Stimulated activated naive CD4-positive, alpha-beta T cell treated with Interleukin-2 at 50 U/mL for 16 hours (primary cell): ENCODE measurements at regions not wholly inside any gene's neighbourhood (a gene's known extent, or its start where the extent isn't known, plus 50 kb on each side); places are given as distances from the start of the nearest gene placed in this dataset.
"Not testable (repeated sequence)": the region's sequence is repeated elsewhere in the genome, so short reads cannot be mapped to it uniquely, and the experiment has no call there.

Experiments
- DNase-seq: peaks from one replicate; lab custom pipeline; 2025; lab: John Stamatoyannopoulos, UW

DNA sequence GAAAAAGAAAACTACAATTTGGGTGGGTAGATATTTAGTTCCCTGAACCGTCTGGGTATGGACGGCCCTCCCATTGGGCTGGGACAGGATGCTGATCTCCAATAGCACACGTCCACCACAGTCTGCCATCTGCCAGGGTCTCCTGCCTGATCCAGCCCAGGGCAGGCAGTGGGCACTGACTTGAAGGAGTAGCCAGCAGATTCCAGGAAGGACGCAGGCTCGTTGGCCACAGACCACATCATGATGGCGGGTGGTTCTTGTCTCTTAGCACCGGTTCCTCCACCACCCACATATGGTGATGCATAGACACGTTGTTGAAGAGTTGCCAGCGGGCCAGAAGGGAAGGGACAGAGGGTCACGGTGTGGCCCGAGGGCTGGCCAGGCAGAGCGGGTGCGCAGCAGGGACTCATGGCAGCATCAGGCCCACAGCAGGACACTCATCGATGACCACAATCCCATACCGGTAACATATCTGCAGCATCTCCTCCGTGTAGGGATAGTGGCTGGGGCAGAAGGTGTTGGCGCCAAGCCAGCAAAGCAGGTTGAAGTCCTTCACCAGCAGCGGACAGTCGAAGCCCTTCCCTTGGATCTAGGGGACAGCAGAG, 155.8 kb upstream of the FAM174A start:
- not testable (repeated sequence) for DNase-seq

DNA sequence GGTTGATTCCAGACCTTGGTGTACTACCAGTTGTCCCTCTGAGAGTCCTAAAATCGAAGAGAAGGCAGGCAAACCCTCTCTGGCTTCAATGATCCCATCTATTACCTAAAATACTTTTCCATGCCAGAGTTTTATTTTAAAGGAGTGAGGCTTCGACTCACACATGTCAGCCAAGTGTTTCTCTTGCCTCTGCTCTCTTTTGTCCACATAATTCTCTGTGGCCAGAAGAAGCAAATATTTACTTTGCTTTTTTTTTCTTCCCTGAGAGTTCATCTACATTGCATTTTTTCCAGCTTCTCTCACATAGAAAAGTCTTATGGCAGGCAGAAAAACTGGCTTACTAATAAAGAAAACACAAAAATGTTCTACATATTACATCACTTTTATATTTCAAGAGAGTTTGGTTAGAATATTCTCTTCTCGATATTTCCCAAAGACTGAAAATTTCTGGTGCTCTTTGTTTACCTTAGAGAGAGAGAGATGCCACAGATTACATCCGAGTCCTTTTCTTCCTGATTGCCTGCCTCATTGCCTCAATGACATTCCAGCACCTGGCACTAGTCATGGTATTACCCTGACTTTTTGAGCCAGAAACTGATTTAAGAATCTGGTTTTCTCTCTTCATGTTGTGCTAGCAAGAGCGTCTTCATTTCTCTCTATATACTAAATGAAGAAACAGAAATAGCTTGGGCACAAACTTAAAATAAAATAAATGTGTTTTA, 170.3 kb upstream of the FAM174A start:
- DNase-seq = not testable (repeated sequence)

DNA sequence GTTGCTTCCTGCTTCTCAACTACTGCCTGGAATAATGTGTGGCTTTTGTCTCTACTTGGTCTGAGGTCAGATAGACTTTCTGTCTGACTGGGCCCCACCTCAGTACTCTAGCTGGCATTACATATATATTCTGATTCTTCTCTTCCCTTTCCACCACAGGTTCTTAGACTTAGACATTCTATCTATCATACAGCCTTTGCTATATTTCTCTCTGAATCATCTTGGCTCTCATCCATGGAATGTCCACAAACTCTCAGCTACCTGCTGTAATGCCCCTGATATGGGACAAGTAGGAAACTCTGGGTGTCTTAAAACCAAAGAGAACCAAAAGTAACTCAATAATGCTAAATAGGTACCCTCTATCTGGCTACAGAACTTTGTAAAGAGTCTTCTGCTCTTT, 170.8 kb upstream of the FAM174A start:
- not testable (repeated sequence) for DNase-seq

DNA sequence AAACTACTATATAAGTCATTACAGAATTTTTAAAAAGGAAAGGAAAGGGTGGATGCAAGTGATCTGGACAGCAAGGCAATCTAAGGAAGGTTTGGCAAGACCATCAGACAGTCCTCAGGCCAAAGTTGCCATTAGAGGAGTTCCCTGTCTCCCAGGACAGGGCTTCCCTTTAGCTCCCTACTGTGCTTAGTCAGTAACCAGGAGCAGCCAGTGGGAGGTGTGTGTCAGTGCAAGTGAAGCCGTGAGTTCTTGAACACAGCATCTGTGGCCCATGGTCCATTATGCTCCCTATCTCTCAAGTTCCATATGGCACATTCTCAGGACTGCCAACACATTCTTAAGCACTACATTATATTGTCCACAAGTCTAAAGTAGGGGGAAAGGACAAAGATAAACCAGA, 175.2 kb upstream of the FAM174A start:
- not testable (repeated sequence) for DNase-seq

DNA sequence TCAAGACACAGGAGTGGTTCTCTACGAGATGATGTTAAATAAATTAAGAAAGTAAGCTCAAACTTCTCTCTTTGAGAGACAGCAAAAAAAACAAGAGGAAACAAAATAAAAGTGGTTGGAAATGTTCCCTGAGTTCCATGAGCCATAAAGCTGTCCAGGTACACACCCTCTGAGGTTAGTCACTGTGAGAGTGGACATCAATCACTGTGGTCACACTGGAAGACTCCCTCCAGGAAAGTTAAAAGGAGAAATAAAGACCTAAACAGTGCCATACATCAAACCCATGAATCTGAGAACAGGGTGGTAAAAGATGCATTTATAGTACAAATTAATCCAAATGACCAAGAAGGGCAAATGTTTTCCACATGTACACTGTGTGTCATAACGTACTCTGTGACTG, 188.9 kb upstream of the FAM174A start:
- DNase-seq = not testable (repeated sequence)

DNA sequence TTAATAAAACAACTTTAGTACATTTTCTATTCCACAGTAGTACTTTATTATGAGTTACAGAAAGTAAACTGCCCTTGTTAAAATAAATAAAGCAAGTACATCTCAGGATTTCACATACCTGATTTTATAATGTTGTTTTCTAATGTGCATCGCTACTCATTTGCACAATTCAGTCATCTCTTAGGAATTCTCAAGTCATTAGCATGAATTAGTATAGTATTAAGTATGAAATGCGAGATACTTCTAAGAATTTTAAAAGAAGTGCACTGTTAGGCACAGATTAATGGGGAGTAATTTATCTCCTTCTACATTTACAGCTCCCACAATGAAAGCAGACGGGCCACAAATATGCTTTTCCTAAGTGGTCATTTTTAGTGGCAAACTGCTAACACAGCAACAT, 193.7 kb upstream of the FAM174A start:
- DNase-seq = not testable (repeated sequence)

DNA sequence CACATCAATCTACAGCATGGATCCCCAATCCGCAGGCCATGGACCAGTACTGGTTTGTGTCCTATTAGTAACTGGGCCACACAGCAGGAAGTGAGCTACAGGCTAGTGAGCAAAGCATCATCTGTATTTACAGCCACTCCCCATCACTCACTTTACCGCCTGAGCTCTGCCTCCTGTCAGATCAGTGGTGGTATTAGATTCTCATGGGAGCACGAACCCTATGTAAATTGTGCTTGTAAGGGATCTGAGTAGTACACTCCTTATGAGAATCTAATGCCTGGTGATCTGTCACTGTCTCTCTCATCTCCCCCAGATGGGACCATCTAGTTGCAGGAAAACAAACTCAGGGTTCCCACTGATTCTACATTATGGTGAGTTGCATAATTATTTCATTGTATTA, 212.7 kb upstream of the FAM174A start:
- DNase-seq = no peak

DNA sequence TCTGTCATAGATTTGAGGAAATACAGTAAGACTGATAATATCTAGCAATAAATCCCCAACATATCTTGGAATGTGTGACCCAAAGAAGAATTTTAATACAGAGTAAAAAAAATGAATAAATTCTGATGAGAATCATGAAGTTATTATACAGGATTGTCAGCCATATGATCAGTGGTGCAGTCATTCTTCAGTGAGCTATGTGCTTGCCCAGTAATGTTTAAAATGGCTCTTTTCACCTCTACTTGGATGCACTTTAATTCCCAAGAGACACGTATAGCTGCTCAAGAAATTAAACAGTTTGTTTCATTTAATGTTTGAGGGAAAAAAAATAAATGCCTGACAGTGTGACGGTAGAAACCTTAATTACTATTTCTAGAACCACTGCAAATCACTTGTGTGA, 215.3 kb upstream of the FAM174A start:
- no peak for DNase-seq

DNA sequence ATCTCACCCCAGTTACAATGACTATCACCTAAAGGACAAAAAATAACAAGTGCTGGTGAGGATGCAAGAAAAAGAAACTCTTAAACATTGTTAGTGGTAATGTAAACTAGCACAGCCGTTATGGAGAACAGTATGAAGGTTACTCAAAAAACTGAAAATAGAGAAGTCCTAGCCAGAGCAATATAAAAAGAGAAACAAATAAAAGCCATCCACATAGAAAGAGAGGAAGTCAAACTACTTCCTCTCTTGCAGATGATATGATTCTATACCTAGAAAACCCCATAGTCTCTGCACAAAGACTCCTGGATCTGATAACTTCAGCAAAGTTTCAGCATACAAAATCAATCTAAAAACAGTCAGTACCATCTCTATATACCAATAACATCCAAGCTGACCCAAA, 221.5 kb upstream of the FAM174A start:
- DNase-seq = no peak

DNA sequence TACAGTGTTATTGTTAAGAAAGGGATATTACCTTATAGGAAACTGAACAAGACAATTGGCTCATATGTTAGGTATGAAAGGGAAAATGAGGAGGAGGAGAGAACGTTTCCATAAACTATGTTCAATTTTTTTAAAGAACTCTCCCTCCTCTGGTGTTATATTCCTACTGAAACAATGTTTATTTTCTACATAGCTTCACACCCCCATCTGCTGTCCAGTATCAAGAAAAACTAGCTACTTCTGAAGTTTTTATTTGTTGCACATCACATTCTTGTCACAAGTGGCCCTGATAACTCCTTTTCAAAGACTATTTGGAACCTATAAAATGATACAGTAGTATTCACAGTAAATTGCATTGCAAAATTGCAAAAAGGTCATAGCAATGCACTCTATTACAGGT, 223.4 kb upstream of the FAM174A start:
- no peak for DNase-seq

DNA sequence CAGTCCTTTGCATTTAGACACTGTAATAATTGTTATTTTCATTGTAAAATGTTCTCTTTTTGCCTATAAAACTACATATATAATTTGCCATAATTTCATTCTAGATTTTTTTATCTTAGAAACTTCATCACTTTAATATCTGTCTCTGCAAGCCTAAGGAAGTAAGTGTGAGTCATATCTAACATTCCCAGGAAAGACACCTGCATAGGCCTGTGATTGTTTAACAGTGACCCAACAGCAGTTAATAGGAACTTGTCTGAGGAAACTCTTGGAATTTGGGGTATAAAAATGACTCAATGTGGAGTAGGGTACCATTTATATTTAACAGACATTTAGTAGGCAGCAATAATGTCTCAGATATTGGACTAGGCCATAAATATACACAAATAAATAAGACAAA, 229.2 kb upstream of the FAM174A start:
- no peak for DNase-seq

DNA sequence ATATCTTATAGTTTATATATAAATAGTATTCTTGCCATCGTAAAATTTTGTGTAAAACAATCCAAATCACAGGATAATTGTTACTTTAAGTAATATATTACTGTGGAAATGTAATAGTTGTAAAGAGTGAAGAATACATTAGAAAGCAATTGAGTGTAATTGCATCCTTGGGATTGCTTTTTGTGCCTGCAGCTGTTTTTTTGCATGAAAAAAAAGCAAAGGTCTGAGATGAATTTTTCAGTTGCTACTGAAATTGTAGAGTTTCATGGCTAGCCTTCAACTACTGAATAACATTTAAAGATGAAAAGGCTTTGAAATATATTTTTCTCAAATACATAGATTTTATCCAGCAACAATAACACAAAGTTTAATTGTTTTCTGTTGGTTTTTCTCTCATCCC, 232.0 kb upstream of the FAM174A start:
- DNase-seq = no peak

DNA sequence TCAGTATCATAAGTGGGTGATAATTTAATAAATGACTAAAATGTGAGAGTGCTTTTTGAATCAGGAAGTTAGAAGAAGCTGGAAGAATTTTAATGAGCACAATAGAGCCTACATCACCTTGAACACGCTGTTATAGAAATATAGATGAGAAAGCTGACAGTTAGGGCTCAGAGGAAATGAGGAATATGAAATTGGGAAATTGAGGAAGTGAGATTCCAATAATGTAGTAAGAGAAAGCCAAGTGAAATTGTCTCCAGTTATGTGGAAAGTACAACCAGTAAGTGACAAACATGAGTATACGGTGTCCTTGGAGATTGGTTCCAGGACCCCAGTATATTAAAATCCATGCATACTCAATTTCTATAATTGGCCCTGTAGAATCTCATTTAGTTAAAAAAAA, 235.9 kb upstream of the FAM174A start:
- DNase-seq = no peak

DNA sequence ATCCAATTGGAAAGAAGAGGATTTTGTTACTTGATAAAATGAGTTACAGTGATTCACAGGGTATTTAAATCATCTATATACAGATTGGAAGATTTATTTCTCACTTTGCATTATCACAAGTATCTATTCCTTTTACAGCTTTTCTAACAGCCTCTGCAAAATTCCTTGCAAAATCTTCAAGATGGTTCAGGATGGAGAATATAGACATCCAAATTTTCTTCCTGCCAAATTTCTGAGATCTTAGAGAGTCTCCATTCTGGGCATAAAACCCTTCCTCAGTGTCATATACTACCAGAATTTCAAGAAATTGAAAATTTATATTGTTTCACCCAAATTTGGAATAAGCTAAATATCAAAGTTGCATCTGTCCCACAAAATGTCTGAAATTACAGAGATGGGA, 259.1 kb upstream of the FAM174A start:
- DNase-seq = no peak

DNA sequence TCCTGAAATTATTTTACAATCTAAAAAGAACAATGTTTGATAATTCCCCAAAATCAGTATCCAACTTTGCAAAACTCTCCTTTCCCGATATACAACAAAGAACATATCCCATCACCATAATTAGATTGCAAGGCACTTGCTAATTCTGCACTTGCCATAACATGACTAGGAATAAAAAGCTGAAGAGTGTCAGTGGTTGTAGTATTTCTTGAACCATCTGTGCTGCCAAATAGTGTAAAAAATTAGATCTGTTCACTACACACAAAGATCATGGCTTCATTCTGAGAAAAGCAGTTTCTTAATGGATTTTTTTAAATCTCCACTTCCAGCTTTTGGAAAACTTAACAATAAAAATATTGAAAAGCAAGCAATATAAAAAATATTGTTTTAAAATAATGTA, 259.5 kb upstream of the FAM174A start:
- DNase-seq = no peak

DNA sequence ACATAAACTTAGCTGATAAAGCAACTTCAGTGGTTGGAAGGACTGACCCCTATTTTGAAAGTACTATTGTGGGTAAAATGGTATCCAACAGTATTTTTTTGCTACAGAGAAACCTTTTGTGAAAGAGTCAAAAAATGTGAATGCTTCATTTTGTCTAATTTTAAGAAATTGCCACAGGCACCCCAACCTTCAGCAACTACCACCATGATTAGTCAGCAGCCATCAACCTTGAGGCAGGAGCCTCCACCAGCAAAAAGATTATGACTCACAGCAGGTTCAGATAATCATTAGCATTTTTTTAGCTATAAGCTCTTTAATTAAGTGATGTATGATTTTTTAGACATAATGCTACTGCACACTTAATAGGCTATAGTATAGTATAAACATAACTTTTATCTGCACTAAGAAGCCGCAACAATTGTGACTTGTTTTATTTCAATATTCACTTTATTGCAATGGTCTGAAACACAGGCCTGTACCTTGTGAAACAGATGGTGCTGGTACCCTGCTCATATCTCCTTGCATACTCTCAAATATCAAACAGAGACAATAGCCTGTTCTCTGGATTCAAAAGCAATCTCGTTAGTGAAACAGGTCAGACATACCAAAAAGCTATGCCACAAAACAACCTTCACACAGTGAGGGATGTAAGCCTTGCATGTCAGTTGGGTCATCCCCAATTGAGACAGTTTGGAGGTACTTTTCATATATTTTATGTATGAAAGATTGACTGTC, 261.2 kb upstream of the FAM174A start:
- no peak for DNase-seq

DNA sequence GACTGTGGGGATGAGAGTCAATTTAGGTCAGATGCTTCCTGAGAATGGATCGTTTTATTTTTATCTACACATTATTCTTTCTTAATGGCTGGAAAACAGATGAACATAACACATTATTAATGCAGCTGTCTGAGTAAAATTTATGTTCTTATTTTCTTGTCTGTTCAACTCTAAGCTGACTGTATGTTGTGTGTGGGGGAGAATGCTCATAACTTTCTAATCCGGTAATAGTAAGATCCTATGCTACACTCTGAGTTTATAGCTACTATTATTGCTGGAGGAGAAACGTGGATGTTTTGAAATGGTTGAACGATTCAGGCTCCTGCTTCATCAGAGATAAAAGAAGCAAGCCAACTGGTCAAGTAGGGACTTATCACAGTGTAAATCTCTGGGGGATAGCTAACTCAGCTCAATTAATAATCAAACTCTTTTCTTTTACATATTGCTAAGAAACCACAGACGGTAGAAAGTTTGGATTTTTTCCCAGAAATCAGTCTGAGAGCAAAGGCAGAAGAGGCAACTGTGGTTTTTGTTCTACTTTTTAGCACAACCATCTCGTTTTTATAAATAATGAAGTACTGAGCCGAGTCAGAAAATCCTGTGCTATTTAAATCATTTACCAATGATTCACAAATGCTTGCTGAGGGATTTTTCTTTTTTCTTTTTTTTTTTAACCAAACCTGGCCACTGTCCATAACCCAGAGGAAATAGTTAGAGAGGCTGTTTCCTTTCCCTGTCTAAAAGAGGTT, 265.0 kb upstream of the FAM174A start:
- no peak for DNase-seq

DNA sequence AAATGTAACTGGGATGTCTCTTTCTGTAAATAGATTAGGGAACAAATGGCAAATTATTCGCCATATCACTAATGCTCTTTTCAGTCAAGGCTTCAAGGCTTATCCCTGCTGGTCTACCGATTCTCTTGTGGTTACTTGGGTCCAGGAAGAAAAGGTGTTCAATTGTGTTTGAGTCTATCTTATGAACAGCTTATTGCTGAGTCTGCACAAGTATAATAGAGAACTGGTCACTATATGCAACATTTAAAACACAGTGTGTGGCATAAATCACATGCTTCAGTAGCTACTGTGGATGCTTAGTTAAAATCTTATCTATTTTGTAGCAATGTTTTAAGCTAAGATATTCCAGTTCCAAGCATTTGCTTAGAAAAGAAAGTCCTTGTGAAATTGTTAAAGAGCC, 274.2 kb upstream of the FAM174A start:
- no peak for DNase-seq

DNA sequence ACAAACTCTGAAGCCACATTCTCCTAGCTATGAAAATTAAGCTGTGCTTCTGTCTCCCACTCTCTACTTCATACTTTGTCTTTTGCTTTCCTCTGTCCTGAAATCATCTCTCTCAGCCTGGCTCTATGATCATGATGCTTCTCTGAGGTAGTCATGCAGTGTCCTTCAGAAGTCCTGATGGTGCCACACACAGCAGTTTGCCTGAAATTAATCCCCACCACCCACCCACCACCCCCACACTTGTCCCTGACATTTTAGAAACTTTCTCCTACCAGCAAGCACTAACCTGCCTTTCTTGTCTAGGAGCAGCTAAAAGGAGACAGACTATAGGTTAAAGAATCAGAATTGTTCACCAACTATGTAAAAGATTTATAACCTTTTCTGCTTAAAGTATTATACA, 282.2 kb upstream of the FAM174A start:
- DNase-seq = no peak

DNA sequence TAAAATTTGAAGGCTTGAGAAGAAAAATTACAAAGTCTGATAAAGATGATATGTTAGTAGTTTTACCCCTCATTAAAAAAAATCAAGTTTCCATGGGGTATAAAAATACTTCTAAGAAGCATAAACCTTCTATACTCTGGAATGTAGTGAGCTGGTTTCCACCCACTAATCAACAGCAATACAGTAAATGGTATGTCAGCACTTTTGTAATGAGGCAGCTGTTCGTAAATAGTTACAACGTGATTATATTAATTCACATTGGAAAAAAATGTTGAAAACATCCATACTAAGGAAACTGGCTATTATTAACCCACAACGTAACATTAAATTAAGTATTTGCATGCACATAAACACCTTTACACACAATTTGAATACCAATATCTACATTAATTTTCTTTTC, 283.1 kb upstream of the FAM174A start:
- no peak for DNase-seq

DNA sequence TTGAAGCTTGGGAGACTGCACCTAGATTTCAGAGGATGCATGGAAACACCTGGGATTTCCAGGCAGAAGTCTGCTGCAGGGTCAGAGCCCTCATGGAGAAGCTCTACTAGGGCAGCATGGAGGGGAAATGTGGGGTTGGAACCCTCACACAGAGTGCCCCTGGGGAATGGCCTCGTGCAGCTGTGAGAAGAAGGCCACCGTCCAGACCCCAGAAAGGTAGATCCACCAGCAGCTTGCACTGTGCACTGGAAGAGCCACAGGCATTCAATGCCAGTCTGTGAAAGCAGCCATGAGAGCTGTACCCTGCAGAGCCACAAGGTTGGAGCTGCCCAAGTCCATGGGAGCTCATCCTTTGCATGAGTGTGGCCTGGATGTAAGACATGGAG, 285.3 kb upstream of the FAM174A start:
- no peak for DNase-seq

DNA sequence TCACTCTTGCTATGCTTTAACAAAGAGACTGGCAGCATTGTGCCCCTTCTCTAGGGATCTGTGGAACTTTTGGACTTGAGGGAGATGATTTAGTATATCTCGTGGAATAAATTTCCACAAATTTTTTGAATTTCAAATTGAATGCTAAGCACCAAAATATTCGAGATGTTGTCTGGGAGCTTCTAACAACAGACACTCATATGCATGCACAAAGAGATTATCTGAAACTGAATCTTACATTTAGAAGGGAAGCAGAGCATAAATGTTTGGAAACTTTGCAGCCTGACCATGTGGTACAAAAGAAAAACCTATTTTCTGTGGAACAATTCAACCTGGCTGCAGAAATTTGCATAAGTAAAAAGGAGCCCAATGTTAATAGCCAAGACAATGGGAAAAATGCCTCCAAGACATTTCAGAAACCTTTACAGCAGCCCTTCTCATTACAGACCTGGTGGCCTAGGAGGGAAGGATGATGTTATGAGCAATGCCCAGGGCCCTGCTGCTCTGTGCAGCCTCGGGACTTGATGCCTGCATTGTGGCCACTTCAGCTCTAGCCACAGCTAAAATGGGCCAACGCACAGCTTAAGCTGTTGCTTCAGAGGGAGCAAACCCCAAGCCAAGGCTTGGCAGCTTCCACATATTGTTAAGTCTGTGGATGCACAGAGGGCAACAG, 285.8 kb upstream of the FAM174A start:
- DNase-seq = no peak
